A673 (cell line): ENCODE measurements at regions not wholly inside any gene's neighbourhood (a gene's known extent, or its start where the extent isn't known, plus 50 kb on each side); places are given as distances from the start of the nearest gene placed in this dataset.

ENCODE experiments used
- BruUV-seq: library from RNA; stranded (reverse); fragments of 400-500 nt; replicated peaks from 2 replicates; lab custom pipeline; 2021; lab: Mats Ljungman, UMichigan
- CTCF ChIA-PET: fragments of 300-600 bp; sonication (Branson Sonifier 250); formaldehyde crosslinking; loops from one replicate; lab custom pipeline; 2022; ENCODE audit warnings: antibody characterized with exemption; lab: Charles Lee
- POLR2A ChIA-PET: fragments of 300-600 bp; sonication (Branson Sonifier 250); formaldehyde crosslinking; loops from one replicate; lab custom pipeline; 2022; ENCODE audit warnings: antibody characterized with exemption; ENCODE audit not compliant: low non-redundant PET; lab: Charles Lee
- DNase-seq: peaks from one replicate; pipeline ENCODE4 v3.0.0-alpha.2; 2015; ENCODE audit warnings: low spot score
- H3K27ac ChIP-seq: fragments of 200-600 bp; sonication (generic); 2 replicates; pipeline ENCODE4 v1.5.1; 2016; ENCODE audit warnings: mixed run types, low read depth, mild to moderate bottlenecking, mixed read lengths, antibody characterized with exemption, low read length; ENCODE audit not compliant: poor library complexity, severe bottlenecking
- H3K27me3 ChIP-seq: fragments of 200-600 bp; sonication (generic); replicated peaks from 2 replicates; pipeline ENCODE4 v1.6.1; 2017; ENCODE audit warnings: mixed run types, low read depth, mild to moderate bottlenecking, mixed read lengths, antibody characterized with exemption, low read length; ENCODE audit not compliant: insufficient read depth, poor library complexity
- H3K36me3 ChIP-seq: fragments of 200-600 bp; sonication (generic); 2 replicates; pipeline ENCODE4 v1.6.1; 2016; ENCODE audit warnings: mixed run types, mild to moderate bottlenecking, mixed read lengths, antibody characterized with exemption, low read length; ENCODE audit not compliant: insufficient read depth, poor library complexity, severe bottlenecking
- H3K4me1 ChIP-seq: fragments of 200-600 bp; sonication (generic); 2 replicates; pipeline ENCODE4 v1.6.1; 2017; ENCODE audit warnings: mixed run types, mild to moderate bottlenecking, mixed read lengths, antibody characterized with exemption, low read length; ENCODE audit not compliant: insufficient read depth, poor library complexity, severe bottlenecking
- H3K4me3 ChIP-seq: fragments of 200-600 bp; sonication (generic); 2 replicates; pipeline ENCODE4 v1.5.1; 2016; ENCODE audit warnings: low read depth, mixed run types, mild to moderate bottlenecking, mixed read lengths, low read length; ENCODE audit not compliant: poor library complexity, severe bottlenecking
- H3K9me3 ChIP-seq: fragments of 200-600 bp; sonication (generic); 2 replicates; pipeline ENCODE4 v1.6.1; 2016; ENCODE audit warnings: mixed run types, low read depth, mild to moderate bottlenecking, mixed read lengths, antibody characterized with exemption, low read length; ENCODE audit not compliant: poor library complexity, severe bottlenecking
- EZH2 ChIP-seq: fragments of 200-600 bp; sonication (generic); IDR thresholded peaks from 2 replicates; pipeline ENCODE4 v1.6.1; 2017; ENCODE audit warnings: borderline replicate concordance, low read depth, mild to moderate bottlenecking, mixed read lengths, antibody characterized with exemption, low read length; ENCODE audit not compliant: poor library complexity, severe bottlenecking
- intact Hi-C: fragments of 100-400 bp; cut with micrococcal nuclease; formaldehyde crosslinking; loops from one replicate; pipeline ENCODE4 v1.10.0; 2022; ENCODE audit not compliant: unreplicated experiment
- TF ChIP-seq, protein P1 (sequence below): fragments of 300-800, 200-600 bp; sonication (generic); conservative IDR thresholded peaks from 2 replicates; pipeline ENCODE4 v1.5.1; 2017; ENCODE audit warnings: low read depth, mild to moderate bottlenecking, antibody characterized with exemption, low read length, moderate library complexity, mixed read lengths

DNA sequence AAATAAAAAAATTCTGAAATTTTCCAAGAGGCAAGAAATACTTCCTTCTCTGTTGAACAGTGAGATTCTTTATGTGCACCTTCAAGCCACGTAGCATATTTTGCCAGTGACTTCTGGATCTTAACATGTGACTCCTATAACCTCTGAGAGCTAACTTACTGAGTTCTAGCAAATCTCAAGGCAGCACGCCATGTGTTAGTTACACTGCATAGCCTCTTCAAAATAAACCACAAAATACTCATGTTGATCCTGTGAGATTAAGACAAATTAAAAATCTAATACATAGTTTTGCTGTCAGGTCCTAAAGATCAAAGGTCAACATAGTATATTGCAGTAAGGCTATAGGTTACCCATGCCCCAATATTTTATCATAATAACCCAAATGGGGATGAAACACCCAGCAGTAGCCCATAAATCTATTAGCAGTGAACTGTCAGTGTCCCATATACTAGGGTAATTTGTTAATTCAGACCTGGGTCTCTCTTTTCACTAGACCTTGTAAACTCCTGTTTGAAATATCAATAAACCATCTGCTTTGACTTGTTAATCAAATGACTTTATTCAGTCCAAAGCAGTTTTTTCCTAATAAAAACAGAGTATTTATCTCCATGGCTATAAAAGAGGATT lies 343.1 kb downstream of the ZFHX3 start:
- Histone ChIP-seq H3K9me3 (peaks cover 4% of the 10 kb centered on the region), H3K4me3 (no peak overlapping the region), H3K27ac (no peak overlapping the region), H3K36me3 (no peaks in the 10 kb centered on the region), H3K4me1 (no peaks in the 10 kb centered on the region), H3K27me3 (no peaks in the 10 kb centered on the region)
- TF ChIP-seq EZH2: no peak
- TF ChIP-seq, protein P1, sequence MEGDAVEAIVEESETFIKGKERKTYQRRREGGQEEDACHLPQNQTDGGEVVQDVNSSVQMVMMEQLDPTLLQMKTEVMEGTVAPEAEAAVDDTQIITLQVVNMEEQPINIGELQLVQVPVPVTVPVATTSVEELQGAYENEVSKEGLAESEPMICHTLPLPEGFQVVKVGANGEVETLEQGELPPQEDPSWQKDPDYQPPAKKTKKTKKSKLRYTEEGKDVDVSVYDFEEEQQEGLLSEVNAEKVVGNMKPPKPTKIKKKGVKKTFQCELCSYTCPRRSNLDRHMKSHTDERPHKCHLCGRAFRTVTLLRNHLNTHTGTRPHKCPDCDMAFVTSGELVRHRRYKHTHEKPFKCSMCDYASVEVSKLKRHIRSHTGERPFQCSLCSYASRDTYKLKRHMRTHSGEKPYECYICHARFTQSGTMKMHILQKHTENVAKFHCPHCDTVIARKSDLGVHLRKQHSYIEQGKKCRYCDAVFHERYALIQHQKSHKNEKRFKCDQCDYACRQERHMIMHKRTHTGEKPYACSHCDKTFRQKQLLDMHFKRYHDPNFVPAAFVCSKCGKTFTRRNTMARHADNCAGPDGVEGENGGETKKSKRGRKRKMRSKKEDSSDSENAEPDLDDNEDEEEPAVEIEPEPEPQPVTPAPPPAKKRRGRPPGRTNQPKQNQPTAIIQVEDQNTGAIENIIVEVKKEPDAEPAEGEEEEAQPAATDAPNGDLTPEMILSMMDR: no peak
- POLR2A ChIA-PET: no interaction called here
- intact Hi-C loops: no loop called here
- DNase-seq: no peak
- no TSS peak for BruUV-seq
- CTCF ChIA-PET: no interaction called here

DNA sequence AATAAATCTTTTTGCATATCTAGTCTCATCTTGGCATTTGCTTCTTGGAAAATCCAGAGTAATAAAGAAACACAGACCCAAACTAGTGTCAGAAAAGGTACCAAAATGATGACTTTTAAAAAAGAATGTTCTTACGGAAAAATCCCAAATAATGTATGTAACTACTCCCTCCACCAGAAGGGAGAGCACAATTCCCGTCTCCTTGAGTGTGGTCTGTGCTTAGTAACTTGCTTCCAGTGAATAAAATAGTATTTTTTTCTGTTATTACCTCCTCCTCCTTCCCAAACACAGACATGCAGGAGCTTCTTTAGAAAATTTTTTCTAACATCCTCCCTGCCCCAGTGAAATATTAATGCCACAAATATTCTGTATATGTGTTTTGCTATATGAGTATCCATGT lies 358.1 kb downstream of the ZFHX3 start:
- intact Hi-C loops: no loop called here
- Histone ChIP-seq H3K27ac (no peak overlapping the region), H3K27me3 (no peaks in the 10 kb centered on the region), H3K36me3 (no peaks in the 10 kb centered on the region), H3K4me1 (no peaks in the 10 kb centered on the region), H3K9me3 (no peaks in the 10 kb centered on the region), H3K4me3 (no peak overlapping the region)
- POLR2A ChIA-PET: no interaction called here
- no peak for TF ChIP-seq EZH2
- TF ChIP-seq, protein P1: no peak
- no TSS peak for BruUV-seq
- CTCF ChIA-PET: no interaction called here
- no peak for DNase-seq

DNA sequence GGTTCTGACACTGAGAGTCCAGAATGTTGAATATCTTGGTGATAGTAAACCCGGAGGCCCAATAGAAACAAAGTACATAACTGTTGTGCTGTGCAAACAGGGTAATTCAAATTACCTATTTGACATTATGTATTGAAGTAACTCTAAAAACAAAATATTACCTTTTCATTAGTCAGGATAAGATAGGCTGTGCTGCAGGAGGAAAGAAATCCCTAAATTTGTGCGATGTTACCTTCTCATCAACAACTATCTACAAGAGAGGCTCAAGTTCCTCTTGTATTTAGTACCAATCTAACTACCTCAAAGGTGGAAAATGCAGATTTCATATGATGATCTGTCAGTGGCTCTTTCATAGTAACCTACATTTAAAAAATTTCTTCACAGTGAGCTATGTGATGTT lies 367.2 kb downstream of the ZFHX3 start:
- POLR2A ChIA-PET: no interaction called here
- no peaks in the 10 kb centered on the region for H3K4me1 ChIP-seq
- H3K4me3 ChIP-seq: no peak overlapping the region
- no peaks in the 10 kb centered on the region for H3K9me3 ChIP-seq
- intact Hi-C loops: no loop called here
- TF ChIP-seq, protein P1: no peak
- TF ChIP-seq EZH2: no peak
- no TSS peak for BruUV-seq
- no peaks in the 10 kb centered on the region for H3K27me3 ChIP-seq
- no peak overlapping the region for H3K27ac ChIP-seq
- no peaks in the 10 kb centered on the region for H3K36me3 ChIP-seq
- DNase-seq: no peak
- CTCF ChIA-PET: no interaction called here
